Stimulated activated CD8-positive, alpha-beta memory T cell treated with anti-CD3 and anti-CD28 coated beads, Interleukin-12 subunit alpha, Interleukin-12 subunit beta, amount 100 ng/mL, for 4 hours (primary cell): ENCODE measurements at regions not wholly inside any gene's neighbourhood (a gene's known extent, or its start where the extent isn't known, plus 50 kb on each side); places are given as distances from the start of the nearest gene placed in this dataset.
"Not testable (repeated sequence)": the region's sequence is repeated elsewhere in the genome, so short reads cannot be mapped to it uniquely, and the experiment has no call there.

ENCODE experiments used
- DNase-seq: peaks from one replicate; pipeline ENCODE4 v3.0.0-alpha.2; 2020; ENCODE audit warnings: low read depth

GRCh38 chr7:132030086-132030568 lies 473.7 kb upstream of the PODXL start:
- no peak for DNase-seq

GRCh38 chr7:132029369-132030085 lies 473.1 kb upstream of the PODXL start:
- no peak for DNase-seq

GRCh38 chr7:132028144-132028920 lies 471.9 kb upstream of the PODXL start:
- DNase-seq = no peak

GRCh38 chr7:132024290-132024689 lies 467.9 kb upstream of the PODXL start:
- no peak for DNase-seq

- DNase-seq = no peak
Measured at GRCh38 chr7:132023466-132023865, 467.0 kb upstream of the PODXL start.

GRCh38 chr7:132022188-132022587 lies 465.8 kb upstream of the PODXL start:
- no peak for DNase-seq

GRCh38 chr7:132019703-132020102 lies 463.3 kb upstream of the PODXL start:
- no peak for DNase-seq

- no peak for DNase-seq
Measured at GRCh38 chr7:132009778-132010177, 453.4 kb upstream of the PODXL start.

- no peak for DNase-seq
Measured at GRCh38 chr7:132004529-132004928, 448.1 kb upstream of the PODXL start.

- no peak for DNase-seq
Measured at GRCh38 chr7:132002343-132002968, 446.0 kb upstream of the PODXL start.

GRCh38 chr7:132001146-132001545 lies 444.7 kb upstream of the PODXL start:
- DNase-seq = no peak

GRCh38 chr7:131999193-131999592 lies 442.8 kb upstream of the PODXL start:
- DNase-seq = no peak

- no peak for DNase-seq
Measured at GRCh38 chr7:131995324-131995723, 438.9 kb upstream of the PODXL start.

- not testable (repeated sequence) for DNase-seq
Measured at GRCh38 chr7:131981069-131981468, 424.6 kb upstream of the PODXL start.

- DNase-seq = not testable (repeated sequence)
Measured at GRCh38 chr7:131978118-131978517, 421.7 kb upstream of the PODXL start.

GRCh38 chr7:131976411-131976810 lies 420.0 kb upstream of the PODXL start:
- DNase-seq = no peak

- no peak for DNase-seq
Measured at GRCh38 chr7:131974671-131975070, 418.2 kb upstream of the PODXL start.

- DNase-seq = no peak
Measured at GRCh38 chr7:131972251-131972650, 415.8 kb upstream of the PODXL start.

GRCh38 chr7:131970602-131971001 lies 414.2 kb upstream of the PODXL start:
- DNase-seq = no peak

GRCh38 chr7:131969560-131969959 lies 413.1 kb upstream of the PODXL start:
- no peak for DNase-seq

GRCh38 chr7:131967216-131967730 lies 410.8 kb upstream of the PODXL start:
- DNase-seq = no peak

GRCh38 chr7:131964203-131964602 lies 407.8 kb upstream of the PODXL start:
- no peak for DNase-seq
